Activated CD4-positive, alpha-beta T cell treated with anti-CD3 and anti-CD28 coated beads, Interleukin-10, Interleukin-2, amounts not matched to agents 100 ng/mL and 50 ng/mL, durations not matched to agents 16 hours and 8 hours (primary cell): ENCODE measurements at regions not wholly inside any gene's neighbourhood (a gene's known extent, or its start where the extent isn't known, plus 50 kb on each side); places are given as distances from the start of the nearest gene placed in this dataset.

ENCODE experiments used
- DNase-seq: peaks from one replicate; pipeline ENCODE4 v3.0.0-alpha.2; 2020

- DNase-seq = no peak
Observed at GRCh38 chr14:42441615-42442014, 834.9 kb downstream of the LRFN5 start.

DNA sequence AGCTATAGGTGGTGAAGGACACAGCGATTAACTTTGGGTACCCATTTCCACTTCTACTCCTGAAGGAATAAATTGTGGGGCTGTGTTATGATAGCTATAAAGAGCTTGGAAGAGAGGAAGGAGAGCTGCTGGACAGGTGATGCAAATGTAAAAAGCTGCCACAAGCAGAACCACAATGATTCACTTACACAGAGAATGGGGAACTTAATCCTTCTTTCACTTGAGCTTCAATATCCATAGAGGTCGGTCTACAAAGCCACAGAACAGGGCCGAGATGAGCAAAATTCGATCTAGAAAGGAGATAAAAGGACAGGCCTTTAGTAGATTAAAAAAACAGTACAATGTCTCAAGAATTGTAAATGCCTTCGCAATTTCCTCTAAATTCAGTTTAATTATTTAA is 831.1 kb downstream of the LRFN5 start:
- no peak for DNase-seq

GRCh38 chr14:42429401-42429800 is 822.7 kb downstream of the LRFN5 start:
- DNase-seq = no peak

GRCh38 chr14:42428996-42429395 is 822.3 kb downstream of the LRFN5 start:
- DNase-seq = no peak

- DNase-seq = no peak
Observed at GRCh38 chr14:42424501-42424900, 817.8 kb downstream of the LRFN5 start.

- no peak for DNase-seq
Observed at GRCh38 chr14:42421377-42422078, 814.9 kb downstream of the LRFN5 start.

DNA sequence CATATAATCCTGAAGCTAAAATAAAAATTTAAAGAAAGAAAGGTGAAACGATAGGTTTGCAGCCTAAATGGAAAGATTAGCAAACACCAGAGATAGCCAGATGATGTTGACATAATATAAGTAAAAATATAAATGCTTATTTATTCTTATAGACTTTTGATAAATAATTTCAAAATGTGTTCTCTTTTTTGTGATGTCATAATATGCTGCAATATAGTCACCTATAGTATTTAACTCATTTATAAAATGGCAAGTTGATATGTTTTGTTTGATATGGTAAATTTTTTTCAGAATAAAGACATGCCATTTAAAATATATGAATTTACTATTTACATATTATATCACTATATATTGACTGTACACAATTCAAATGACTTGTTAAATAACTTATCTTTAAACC is 813.4 kb downstream of the LRFN5 start:
- no peak for DNase-seq

DNA sequence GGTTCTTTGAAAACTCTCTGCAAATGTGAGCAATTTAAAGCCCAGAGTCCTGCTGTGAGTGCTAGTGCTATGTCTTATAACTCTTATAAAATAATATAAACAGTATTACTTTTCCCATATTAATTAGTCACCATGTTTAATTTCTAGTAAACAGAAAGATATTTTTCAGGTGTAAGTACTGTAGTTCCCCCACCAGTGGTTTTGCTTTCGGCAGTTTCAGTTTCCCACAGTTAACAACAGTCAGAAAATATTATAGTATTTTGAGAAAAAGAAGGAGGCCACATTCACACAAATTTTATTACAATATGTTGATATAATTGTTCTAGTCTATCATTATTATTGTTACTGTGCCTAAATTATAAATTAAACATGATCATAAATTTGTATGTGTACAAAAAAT is 800.5 kb downstream of the LRFN5 start:
- DNase-seq = no peak

DNA sequence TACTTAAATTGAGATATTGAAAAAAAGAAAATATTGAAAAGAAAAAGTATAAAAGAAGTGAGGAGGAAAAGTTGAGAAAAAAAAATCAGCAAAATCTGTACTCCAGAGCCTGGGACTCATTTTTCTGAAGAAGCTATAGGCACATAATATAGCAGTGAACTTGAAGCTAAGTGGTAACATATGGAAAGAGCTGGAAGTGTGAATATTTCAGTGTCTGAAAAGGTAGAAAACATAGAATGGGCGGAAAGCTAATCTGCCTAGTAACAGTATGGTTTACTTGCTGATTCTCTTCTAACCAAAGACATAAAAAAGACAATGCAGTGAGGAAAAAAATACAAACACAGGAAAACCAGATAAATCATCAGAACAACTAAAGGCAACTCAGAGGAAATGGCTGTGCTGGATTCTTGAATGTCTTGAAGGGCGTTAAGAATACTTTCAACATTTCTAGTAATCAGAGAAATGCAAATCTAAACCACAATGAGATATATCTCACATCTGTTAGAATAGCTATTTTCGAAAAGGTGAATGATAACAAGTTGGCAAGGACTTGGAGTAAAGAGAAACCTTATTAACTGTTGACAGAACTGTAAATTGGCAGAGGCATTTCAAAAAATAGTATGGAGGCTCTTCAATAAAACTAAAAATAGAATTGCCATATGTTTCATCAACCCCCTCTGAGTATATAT is 784.6 kb downstream of the LRFN5 start:
- no peak for DNase-seq

DNA sequence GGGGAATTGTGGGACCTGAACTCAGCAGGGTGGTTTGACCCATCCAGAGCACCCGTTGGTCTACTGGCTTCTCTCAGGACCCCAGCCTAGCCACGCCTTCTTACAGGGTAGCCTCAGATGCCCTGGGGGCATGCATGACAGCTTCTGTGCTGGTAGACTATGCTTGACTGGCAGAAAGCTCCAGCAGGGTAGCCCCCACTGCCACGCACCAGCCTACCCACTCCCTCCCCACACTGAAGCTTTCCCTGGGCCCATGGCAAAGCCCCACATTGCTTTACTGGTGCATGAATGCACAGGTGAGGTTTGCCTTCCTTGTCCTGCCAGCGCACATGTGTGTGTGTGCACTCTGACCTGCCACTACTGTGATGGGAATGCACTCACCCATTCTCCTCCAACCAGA is 772.2 kb downstream of the LRFN5 start:
- no peak for DNase-seq

- no peak for DNase-seq
Observed at GRCh38 chr14:42378274-42378673, 771.6 kb downstream of the LRFN5 start.

DNA sequence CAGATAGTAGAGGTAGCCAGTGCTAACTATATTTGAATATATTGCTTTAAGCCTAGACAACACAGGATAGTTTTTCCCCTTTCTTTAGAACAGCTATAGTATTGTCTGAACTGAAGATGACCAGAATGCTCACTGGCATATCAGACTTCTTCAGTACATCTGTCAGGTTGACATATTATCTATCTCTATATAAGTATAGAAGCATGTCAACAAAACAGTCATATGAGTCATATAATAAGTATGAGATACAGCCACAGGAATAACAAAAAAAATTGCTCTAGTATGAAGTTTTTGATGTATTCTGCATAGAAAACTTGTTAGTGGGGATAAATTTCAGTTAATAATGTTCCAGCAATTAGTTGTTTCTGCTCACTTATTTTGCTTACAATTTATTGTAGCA is 767.7 kb downstream of the LRFN5 start:
- DNase-seq = no peak

GRCh38 chr14:42370056-42370455 is 763.4 kb downstream of the LRFN5 start:
- DNase-seq = no peak

GRCh38 chr14:42368234-42368633 is 761.6 kb downstream of the LRFN5 start:
- DNase-seq = no peak

- DNase-seq = no peak
Observed at GRCh38 chr14:42353315-42353714, 746.6 kb downstream of the LRFN5 start.

GRCh38 chr14:42335918-42336317 is 729.2 kb downstream of the LRFN5 start:
- DNase-seq = no peak

- no peak for DNase-seq
Observed at GRCh38 chr14:42334931-42335330, 728.3 kb downstream of the LRFN5 start.

- DNase-seq = no peak
Observed at GRCh38 chr14:42323426-42323825, 716.8 kb downstream of the LRFN5 start.

GRCh38 chr14:42322531-42323284 is 716.0 kb downstream of the LRFN5 start:
- no peak for DNase-seq

DNA sequence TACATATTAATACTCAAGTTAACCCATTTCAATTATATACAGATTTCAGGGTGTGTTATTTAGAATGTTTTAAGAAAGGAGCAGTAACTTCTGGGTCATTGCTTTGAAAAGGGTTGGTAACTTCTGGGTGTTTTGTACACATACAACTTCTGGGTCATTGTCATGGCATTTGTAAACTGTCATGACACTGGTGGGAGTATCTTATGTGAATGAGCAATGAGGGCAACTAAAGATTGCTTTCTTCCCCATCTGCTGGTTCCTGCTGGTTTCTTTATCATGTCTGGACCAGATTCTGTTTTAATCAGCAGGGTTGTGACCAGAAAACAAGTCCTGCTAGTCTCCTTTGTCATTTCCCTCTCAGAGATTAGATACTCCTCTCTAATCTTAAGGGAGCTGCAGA is 713.3 kb downstream of the LRFN5 start:
- no peak for DNase-seq

DNA sequence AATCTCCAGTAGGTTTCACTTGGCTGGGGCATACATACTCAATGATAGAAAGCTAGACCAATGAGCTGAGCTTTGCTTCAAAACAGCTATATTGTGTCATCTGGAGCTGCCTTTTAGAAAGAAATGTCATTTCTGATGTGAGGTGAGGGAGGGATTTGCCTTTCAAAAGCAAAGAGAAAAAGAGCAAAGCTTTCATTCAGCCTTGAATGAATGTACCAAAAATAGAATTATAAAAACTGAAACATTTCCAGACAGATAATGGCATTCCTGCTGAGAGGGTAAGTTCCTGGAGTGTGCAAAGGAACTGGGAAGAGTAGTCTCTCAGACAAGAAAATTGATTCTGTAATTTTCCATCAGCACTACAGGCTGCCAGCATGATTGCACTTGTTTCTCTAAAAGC is 710.0 kb downstream of the LRFN5 start:
- DNase-seq = no peak

GRCh38 chr14:42311876-42312275 is 705.2 kb downstream of the LRFN5 start:
- DNase-seq = no peak

DNA sequence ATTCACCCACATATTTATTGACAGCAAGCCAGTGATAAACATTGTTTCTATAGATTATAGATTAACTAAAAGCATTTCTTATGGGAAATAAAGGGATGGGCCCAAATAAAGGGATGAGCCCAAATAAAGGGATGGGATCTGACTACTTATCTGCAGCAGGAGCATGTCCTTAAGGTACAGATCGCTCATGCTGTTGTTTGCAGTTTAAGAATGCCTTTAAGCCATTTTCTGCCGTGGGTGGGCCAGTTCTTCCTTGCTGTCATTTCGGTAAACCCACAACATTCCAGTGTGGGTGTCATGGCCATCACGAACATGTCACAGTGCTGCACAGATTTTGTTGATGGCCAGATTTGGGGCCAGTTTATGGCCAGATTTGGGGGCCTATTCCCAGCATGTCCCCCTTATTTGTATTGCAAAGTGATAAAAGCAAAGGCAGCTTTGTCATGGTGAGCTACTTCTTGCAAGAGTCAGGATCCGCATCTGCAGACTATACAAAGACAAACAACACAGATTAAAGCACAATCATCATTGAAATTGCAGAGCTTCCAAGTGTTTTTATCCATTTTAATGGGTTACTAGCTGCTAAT is 700.7 kb downstream of the LRFN5 start:
- no peak for DNase-seq

DNA sequence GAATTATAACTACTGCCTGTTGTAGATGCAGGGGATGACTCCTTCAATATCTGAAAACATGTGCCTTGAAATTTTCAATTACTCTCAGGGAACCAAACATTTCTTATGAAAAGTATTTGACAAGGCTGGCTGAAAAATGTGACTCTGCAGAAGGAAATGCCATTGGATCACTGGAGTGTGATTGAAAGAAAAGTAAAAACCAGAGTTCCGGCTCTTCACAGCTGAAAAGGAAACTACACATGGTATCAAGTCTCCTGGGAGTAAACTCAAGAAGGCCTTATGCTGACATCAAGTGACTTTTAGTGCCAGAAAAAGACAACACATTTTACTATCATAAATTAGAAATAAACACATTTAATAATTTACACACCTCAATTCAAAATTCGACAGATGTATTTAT is 693.0 kb downstream of the LRFN5 start:
- no peak for DNase-seq
